Right lung (tissue), 2 donors: ENCODE measurements at regions not wholly inside any gene's neighbourhood (a gene's known extent, or its start where the extent isn't known, plus 50 kb on each side); places are given as distances from the start of the nearest gene placed in this dataset.

ENCODE experiments used
- DNase-seq, 2 donors: peaks; one replicate each; pipeline ENCODE4 v3.0.0-alpha.2; 2013

DNA sequence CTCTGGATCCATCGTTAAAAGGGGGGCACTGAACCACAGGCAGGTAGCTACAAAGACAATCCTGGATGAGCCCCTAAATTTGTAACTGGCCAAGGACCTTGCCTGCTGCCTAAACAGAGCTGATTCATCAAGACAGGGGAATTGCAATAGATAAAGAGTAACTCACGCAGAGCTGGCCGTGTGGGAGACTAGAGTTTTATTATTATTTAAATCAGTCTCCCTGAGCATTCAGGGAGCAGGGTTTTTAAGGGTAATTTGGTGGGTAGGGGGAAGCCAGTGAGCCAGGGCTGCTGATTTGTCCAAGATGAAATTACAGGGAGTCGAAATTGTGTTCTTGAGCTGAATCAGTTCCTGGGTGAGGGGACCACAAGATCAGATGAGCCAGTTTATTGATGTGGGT is 885.1 kb upstream of the CADM2 start:
- DNase-seq: no peak

DNA sequence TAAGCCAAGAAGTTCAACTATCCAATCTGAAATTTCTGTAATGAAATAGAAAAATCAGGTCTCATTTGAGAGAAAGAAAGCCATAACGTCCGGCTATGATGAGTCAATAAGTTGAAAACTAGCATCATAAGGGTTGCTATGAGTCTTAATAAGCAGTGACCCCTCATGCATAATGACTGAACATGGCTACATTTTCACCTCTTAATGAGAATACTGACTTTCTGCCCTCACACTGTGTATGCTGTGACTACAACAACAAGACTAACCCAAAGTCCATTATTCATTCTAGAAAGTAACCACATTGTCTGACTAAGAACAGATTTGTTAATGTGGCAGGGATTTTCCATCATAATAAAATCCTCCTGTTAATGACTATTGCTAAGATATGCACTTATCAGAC is 884.0 kb upstream of the CADM2 start:
- DNase-seq: no peak

DNA sequence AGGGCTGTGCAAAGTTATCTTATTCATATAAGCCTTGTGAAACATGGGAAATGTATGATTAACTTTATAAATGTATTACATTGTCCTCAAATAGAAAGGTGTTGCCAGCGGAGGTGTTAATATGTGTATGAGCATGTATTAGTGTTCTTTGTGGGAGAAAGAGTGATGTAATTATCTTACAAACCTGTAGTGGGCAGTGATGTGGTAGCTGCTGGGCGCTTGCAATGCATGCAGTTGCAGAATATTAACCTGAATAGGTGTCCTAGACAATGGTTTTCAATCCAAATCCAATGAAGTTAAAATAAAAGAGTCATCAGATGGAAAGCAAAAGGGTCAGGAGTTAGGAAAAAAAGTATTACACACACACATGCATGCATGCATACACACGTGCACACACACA is 881.3 kb upstream of the CADM2 start:
- no peak for DNase-seq

DNA sequence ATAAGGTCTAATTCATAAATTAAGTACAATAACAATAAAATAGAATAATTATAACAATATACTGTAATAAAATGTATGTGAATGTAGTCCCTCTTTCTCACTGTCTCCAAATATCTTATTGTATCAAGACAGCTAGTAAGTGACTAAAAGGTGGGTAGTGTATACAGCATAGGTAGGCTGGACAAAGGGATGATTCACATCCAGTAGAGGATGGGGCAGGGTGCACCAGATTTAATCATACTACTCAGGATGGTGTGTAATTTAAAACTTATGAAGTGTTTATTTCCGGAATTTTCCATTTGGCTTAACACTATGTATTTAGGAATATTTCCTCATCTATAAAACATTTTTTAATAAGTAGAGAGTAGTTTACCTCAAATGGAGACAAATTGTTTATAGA is 876.1 kb upstream of the CADM2 start:
- DNase-seq: no peak

DNA sequence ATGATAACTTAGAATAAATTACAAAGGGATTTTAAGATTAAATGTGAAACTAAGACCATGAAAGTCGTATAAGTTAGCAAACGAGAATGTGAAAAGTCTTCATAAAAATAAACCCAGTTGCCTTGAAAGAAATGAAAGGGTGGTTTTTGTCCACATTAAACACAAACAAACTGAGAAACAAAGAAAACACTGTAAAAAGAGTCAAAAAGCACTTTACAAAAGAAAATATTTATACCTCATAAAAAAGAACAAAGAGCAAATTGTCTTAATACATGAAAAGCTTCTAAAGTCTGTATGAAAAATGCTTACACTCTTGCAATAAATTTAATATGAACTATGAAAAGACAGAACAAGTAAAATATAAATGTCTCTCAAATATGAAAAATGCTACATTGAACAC is 865.9 kb upstream of the CADM2 start:
- no peak for DNase-seq

DNA sequence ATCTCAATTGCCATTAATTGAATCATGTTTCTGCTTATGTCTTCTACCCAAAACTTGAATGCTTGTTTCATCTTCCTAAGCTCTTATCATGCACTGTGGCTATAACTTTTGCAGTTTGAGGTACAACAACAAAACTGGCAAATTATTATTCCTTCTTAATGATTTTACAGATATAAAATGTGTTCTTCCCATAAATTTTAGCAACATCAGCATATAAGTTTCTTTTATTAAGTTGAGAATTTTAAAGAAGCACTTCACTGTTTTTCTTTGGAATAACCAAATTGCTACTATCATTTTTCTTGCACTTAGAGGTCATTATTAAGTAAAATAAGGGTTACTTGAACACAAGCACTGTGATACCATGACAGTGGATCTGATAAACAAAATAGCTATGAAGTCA is 862.6 kb upstream of the CADM2 start:
- no peak for DNase-seq

DNA sequence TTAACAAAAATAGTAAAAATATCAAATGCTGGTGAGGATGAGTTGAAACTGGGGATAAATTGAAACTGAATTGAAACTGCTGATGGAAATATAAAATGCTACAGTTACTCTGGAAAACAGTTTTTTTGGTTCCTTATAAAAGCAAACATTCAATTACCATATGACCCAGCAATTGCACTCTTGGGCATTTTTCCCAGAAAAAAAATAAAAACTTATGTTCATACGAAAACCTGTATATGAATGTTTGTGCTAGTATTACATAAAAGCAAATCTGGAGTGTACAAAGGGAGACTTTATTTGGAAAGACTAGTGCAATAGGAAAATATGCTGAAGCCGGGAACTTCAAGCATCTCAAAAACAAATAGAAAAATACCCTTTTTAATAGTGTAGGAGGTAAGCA is 857.9 kb upstream of the CADM2 start:
- DNase-seq: no peak

DNA sequence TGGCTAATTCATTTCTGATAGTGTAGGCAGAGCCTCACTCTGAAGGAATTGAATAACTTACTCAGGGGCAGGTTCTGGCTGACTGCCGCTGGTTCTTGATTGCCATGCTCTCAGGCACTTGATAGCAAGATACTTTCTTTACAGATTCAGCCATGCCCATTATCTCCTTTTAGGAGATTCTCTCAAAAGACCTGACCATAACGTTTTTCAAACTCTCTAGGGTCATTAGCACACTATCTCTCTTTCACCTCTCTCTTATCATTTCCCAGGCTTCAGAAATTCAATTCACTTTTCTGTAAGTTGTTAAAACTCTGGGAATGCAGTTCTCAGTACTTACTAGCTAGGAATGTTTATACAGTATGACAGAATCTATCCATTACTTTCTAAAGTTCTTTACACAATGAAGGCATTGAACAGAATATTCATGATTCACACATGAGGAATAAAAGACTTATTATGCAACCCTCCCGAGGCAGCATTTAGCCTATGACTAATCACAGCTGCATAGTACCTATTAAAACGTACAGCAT is 850.3 kb upstream of the CADM2 start:
- DNase-seq: no peak

DNA sequence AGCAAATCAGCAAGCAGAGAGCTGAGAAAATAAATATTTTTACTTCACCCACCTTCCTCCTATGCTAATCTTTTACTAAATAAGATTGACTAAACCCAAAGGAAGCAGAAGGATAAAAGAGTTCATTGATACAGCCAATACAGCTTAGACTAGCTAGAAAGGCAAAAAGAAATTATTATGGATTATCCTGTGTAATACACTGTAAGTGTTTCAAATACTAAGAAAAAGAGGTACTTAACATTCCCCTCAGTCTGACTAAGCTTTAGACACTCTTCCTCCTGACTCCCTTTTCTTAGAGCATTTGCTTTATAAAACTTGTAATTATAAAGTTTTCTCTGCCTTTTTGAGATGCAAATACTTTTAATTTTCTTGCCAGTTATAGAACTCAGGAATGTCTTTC is 848.9 kb upstream of the CADM2 start:
- DNase-seq: no peak

DNA sequence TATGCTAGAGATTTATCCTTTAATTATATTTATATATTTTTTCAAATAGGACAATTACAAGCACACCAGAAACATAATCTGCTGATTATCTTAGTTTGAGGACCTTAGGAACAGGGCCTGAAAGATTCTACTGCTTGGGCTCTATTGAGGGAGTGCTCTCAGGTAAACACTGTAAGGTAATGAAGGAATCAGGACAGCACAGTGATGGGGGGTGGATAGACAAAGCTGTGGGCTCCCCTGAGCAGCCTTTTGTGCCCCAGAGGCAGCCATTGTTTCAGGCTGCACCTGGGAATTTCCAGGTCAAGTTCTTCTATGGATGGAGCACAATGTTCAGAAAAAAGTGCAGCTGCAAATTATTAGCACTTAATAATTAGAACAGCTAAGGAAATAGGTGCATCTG is 848.0 kb upstream of the CADM2 start:
- DNase-seq: no peak

DNA sequence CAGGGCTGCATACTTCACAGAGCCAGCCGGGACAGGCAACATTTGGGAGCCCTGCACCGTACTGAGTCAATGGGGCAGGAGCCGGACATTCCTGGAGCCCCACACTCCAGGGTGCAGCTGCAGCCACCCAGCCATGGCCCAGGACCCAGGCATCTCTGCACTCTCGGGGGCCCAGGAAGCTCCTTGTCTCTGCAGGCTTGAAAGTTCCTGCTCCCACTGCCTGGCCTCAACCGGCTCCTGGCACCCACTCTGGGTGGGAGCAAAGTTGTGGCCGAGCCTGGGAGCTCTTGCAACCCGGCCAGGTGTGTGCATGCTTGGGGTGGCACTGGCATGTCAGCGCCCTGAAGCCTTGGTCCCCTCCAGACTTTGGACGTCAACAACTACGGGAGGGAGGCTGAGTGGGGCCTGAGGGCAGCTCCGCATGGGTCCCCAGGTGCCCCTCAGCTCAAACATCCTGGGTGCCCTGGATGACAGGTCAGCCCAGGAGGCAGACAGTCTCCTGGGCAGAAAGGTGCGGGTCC is 833.5 kb upstream of the CADM2 start:
- no peak for DNase-seq

DNA sequence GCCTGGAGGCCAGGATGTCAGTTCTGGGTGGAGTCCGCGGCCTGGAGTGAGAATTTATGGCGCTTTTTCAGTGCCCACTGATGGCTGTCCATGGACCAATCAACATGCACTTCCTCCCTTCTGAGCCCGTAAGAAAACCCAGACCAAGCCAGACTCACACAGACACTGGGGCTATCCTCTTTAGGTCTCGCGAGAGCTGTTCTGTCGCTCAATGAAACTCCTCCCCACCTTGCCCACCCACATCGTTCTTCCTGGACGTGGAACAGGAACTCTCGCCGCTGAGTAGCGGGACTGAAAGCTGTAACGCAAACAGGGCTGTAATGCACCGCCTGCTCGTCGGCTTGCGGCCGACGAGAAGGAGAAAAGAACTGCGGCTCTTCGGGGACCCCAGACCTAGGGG is 833.0 kb upstream of the CADM2 start:
- DNase-seq: no peak

DNA sequence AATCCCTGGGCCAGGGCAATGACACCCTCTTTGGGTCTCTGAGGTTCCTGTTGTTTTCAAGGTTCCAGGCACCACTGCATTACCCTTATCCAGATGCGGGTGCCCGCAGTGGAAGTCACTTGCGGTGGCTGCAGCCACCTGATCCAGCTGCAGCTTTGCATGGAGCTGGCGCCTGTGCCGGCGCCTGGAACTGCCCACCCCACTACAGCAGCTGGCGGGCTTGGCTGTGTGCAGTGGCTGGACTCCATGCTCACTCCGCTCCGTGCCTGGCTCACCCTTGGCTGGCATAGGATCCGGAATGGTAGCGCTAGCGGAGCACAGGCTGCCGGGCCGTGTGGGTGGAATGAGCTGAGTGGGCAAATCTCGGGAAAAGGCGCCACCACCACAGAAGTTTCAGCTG is 832.6 kb upstream of the CADM2 start:
- no peak for DNase-seq

DNA sequence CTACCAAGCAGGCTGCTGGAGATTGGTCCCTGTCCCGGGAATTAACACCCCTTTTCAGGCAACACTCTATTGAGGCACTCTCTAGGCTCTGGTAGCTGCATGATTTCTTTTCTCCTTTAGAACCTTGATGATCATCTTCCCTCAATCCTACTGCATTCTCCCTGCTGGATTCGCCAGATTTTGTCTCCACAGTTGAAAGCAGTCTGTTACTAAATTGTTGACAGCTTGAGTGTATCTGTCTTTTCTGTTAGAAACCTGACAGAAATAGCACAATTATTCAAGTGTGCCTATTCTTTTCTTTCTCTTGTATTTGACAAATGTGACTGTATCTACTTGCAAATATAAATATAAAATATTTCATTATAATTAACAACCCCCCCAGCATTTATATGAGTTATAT is 830.8 kb upstream of the CADM2 start:
- no peak for DNase-seq

DNA sequence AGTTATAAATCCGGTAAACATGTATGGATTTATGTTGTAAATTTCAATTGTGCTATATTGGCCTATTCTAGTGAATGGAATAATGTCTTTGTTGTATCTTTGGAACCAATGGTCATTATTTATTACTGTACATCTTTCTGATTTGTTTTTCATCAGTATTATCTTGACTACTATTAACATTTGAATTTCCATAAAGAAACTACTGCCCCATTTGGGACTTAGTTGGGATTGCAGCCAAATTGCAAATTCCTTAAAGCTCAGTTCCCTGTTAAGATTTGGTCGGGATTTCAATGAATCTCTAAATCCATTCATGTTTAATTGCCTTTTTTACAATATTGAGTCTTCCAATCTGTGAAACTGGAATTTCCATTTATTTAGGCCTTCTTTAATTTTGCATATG is 822.4 kb upstream of the CADM2 start:
- DNase-seq: no peak

DNA sequence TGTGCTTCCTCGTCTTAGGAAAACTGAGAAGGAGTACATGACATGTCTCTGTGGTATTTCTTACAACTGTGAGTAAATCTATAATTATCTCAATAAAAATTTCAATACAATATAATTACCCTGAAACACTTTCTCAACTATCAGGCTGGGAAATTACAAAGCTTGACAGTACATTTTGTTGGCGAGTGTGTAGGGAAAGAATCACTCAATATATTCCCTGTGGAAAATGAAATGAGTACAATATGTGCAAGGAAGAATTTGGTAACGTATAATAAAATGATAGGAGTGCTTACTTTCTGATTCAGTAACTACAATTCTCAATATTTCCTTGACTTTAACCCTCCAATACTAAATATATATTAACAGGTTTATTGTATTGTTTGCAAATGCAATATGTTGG is 818.2 kb upstream of the CADM2 start:
- no peak for DNase-seq

DNA sequence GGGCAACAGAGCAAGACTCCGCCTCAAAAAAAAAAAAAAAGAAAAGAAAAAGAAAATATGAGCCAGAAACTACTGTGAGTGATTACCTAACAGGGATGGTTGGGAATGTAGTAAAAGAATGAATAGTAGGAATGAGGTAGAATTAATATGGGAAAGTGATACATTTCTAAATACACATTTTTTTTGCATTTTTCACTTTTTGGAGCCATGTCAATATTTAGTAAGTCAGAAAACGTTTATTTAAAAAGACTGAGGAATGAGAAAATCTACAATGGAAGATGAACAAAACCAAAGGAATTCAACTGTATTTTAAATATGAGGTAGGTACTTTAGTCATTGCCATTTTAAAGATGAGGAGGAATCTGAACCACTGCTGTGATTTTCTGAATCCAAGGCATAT is 817.2 kb upstream of the CADM2 start:
- DNase-seq: no peak

DNA sequence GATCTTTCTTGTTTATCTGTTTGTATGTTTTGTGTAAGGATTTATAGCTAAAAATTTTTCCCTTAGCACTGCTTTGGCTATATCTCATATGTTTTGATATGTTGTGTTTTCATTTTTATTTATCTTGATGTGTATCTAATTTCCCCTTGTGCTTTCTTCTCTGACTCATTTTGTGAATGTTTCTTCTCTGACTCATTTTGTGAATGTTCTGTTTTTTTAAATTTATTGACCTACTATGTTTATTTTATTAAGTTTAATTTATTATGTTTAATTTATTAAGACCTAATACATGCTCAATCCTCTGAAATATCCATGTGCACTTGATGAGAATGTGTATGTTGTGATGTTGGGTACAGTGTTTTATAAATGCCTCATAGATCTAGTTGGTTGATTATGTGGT is 793.5 kb upstream of the CADM2 start:
- no peak for DNase-seq

DNA sequence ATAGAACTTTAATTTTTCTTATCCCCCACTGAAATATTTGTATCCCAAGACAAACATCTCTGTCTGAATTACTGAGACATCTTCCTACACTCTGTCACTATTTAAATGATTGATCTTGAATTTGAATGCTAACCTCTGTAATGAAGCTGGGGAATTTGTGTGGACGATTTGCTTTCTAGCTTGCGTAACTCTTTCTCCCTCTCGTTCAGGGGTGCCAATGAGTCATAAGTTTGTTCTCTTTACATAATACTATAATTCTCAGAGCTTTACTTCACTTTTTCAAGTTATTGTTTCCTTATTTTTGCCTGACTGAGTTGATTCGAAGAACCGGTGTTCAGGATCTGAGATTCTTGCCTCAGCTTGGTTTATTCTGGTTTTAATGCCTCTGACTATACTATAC is 783.3 kb upstream of the CADM2 start:
- DNase-seq: no peak

DNA sequence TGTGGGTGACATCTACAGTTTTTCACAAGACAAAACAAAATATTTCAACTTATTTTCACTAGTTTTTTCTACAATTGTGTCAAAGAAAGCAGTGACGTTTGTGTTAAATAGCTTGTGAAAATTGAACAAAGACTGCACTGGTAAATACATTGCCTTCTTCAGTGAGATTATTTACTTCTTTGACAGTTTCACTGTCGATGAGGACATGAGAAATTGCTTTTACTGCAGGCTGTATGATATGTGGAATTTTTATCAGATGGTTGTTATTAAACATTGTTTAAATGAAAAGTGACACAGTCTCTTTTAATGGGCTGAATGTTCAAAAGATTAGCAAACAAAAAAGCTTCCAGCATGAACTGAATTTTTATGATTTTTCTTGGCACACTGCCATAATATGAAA is 773.9 kb upstream of the CADM2 start:
- DNase-seq: no peak

DNA sequence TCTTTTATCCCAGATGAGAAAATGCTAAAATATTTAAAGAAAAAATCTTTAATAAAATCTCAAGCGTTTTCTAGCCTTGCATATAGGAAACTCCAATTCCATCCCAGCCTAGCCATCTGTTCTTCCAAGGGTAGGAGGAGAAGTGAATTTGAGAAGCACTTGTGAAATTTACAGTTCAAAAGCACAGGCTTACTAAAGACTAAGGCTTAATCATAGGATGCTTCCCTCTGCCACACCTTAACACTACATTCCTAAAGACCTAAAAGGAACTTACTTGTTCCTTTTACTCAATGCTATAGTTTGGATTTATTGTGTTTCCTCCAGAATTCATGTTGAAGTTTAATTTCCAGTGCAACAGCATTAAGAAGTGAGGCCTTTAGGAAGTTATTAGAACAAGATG is 764.8 kb upstream of the CADM2 start:
- no peak for DNase-seq

DNA sequence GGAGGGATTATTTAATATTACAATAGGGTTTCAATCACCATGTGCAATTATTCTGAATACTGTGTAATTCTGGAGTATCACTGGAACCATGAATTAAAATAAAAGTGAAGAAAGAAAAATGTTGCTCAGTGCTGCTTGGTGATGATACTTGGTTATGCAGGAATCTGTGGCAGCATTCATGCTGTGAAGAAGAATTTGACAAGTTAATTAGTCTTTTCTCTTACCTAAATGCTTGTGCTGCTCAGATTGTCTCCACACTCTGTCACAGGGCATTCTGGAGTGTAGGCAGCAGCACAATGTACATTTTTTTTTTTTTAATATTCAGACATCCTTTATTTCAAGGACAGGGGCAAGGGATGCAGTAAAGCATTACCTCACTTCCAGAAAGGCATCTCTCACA is 749.3 kb upstream of the CADM2 start:
- DNase-seq: no peak

DNA sequence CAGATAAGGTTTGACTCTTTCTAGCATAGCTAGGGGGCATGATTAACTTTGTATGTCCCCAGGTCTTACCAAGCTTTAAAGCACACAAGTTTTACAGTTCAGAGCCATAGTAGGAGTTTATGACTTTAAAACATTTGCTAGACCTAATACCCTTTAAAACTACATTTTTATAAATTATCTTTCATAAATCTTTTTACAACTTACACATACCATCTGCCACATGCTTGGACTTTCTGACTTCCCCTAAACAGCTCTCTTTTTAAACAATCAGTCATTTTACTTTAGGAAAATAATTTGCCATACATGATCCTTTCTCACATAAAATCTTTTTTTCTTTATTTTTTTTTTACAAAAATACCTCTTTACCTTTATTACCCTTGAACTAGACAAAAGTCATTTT is 735.3 kb upstream of the CADM2 start:
- DNase-seq: no peak

DNA sequence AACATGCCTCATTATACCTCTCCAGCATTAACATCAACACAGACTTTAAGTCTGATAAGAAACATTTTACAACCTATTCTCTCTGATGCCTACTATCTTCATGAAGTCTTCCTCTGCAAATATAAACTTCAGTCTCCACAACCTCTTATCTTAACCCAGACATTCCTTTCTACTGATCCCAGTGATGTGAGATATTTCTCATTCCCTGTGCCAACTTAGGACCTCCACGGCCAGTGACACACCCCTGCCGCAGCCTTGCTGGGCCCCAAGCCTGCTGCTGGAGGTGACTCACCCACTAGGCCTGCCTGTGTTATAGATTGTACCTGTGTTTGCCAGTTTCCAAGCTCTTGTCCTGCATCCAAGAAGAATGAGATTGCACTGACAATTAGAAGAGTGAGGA is 734.5 kb upstream of the CADM2 start:
- DNase-seq: no peak

DNA sequence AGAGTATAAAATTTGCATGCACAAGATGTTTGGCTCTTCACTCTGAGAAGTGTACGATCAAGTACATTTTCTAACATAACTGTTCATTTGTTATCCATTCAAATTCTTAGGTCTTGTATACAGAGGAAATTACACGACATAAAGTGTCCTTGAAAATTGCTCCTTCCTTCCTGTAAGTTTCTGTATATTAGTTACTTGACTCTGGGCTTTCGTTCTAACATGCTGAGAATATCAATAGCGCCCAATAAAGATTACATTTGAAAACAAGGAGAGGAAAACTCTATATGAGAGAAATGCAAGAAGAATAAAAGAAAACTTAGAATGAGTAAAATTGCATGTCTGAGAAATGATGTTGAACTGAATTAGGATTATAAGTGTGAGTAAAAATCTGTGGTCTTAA is 722.5 kb upstream of the CADM2 start:
- no peak for DNase-seq
